GM12891 (cell line): ENCODE measurements at regions not wholly inside any gene's neighbourhood (a gene's known extent, or its start where the extent isn't known, plus 50 kb on each side); places are given as distances from the start of the nearest gene placed in this dataset.

Source experiments
- PAX5 ChIP-seq: IDR thresholded peaks from 2 replicates; pipeline ENCODE4 v1.6.1; 2011; ENCODE audit warnings: low read length, moderate library complexity, mild to moderate bottlenecking; ENCODE audit not compliant: insufficient read depth, severe bottlenecking
- POLR2A ChIP-seq: IDR thresholded peaks from 2 replicates; pipeline ENCODE4 v1.6.1; 2011; ENCODE audit warnings: low read depth, low read length, control low read depth
- POLR2AphosphoS5 ChIP-seq: IDR thresholded peaks from 2 replicates; pipeline ENCODE4 v1.6.1; 2011; ENCODE audit warnings: low read depth, low read length, control low read depth
- POU2F2 ChIP-seq: IDR thresholded peaks from 2 replicates; pipeline ENCODE4 v1.6.1; 2011; ENCODE audit warnings: low read depth, mild to moderate bottlenecking, control low read depth, low read length, moderate library complexity
- SPI1 ChIP-seq: IDR thresholded peaks from 2 replicates; pipeline ENCODE4 v1.6.1; 2011; ENCODE audit warnings: low read depth, low read length, control low read depth
- TAF1 ChIP-seq: IDR thresholded peaks from 2 replicates; pipeline ENCODE4 v1.6.1; 2011; ENCODE audit warnings: low read depth, low read length, control low read depth

- no peak for TF ChIP-seq POLR2A
- TF ChIP-seq POLR2AphosphoS5, result no peak
- TF ChIP-seq TAF1, result no peak
- TF ChIP-seq SPI1, result no peak
- no peak for TF ChIP-seq PAX5
- no peak for TF ChIP-seq POU2F2
These were observed 233.6 kb upstream of the RGS6 start for GRCh38 chr14:71698673-71699072.
